ENCODE measurements at regions not wholly inside any gene's neighbourhood (a gene's known extent, or its start where the extent isn't known, plus 50 kb on each side); places are given as distances from the start of the nearest gene placed in this dataset.
"Not testable (repeated sequence)": the region's sequence is repeated elsewhere in the genome, so short reads cannot be mapped to it uniquely, and the experiment has no call there.

DNA sequence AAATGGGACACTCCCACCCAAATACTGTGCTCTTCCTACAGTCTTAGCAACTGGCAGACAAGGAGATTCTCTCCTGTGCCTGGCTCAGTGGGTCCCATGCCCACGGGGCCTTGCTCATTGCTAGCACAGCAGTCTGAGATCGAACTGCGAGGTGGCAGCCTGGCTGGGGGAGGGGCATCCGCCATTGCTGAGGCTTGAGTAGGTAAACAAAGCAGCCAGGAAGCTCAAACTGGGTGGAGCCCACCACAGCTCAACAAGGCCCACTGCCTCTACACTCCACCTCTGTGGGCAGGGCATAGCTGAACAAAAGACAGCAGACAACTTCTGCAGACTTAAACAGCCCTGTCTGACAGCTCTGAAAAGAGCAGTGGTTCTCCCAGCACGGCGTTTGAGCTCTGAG is 174.8 kb downstream of the COL12A1 start:
- H3K27me3 ChIP-seq (ENCODE audit: control insufficient read depth in 1 of 2, insufficient read depth in 2 of 2, low read length in 2 of 2); H3K4me1 ChIP-seq (ENCODE audit: insufficient read depth, low read length); DNase-seq (ENCODE audit: low spot score); H3K36me3 ChIP-seq (replicated peaks in 1 of 2; ENCODE audit: control insufficient read depth in 1 of 2, insufficient read depth in 2 of 2, low read length in 2 of 2); H4K20me1 ChIP-seq (ENCODE audit: insufficient read depth, low read length); intact Hi-C loops (cut with micrococcal nuclease; ENCODE audit: unreplicated experiment); FAIRE-seq; ATAC-seq; BruUV-seq (replicated peaks); H3K9ac ChIP-seq (ENCODE audit: insufficient read depth, low read depth, low read length); in situ Hi-C loops (cut with HindIII; ENCODE audit: extremely low pct_ligation_motif_present, low pct_unique_long_range_greater_than_20kb); H3K79me2 ChIP-seq (ENCODE audit: insufficient read depth, low read length); POLR2A ChIA-PET; H2AFZ ChIP-seq (ENCODE audit: low read length); H3K9me3 ChIP-seq (ENCODE audit: low read length); H3K4me3 ChIP-seq (replicated peaks in 1 of 3; ENCODE audit: insufficient read depth in 1 of 3, low read depth in 2 of 3, low read length in 3 of 3); H3K4me2 ChIP-seq (ENCODE audit: low read depth, low read length); CTCF ChIA-PET (ENCODE audit: low intra/inter-chr PET ratio, low total read pairs); H3K27ac ChIP-seq (ENCODE audit: extremely low read length, insufficient read depth, low read length): not testable (repeated sequence)
- WGBS (ENCODE audit: low lambda C conversion rate), result 0% methylated on average over 2 of the region's 6 CpGs
- TF ChIP-seq, protein P1, sequence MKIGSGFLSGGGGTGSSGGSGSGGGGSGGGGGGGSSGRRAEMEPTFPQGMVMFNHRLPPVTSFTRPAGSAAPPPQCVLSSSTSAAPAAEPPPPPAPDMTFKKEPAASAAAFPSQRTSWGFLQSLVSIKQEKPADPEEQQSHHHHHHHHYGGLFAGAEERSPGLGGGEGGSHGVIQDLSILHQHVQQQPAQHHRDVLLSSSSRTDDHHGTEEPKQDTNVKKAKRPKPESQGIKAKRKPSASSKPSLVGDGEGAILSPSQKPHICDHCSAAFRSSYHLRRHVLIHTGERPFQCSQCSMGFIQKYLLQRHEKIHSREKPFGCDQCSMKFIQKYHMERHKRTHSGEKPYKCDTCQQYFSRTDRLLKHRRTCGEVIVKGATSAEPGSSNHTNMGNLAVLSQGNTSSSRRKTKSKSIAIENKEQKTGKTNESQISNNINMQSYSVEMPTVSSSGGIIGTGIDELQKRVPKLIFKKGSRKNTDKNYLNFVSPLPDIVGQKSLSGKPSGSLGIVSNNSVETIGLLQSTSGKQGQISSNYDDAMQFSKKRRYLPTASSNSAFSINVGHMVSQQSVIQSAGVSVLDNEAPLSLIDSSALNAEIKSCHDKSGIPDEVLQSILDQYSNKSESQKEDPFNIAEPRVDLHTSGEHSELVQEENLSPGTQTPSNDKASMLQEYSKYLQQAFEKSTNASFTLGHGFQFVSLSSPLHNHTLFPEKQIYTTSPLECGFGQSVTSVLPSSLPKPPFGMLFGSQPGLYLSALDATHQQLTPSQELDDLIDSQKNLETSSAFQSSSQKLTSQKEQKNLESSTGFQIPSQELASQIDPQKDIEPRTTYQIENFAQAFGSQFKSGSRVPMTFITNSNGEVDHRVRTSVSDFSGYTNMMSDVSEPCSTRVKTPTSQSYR (CRISPR knock-in tag; IDR thresholded peaks at IDR 0.05; ENCODE audit: borderline replicate concordance), result peak; percentile 38; the same call in 1 of the 2 replicates

DNA sequence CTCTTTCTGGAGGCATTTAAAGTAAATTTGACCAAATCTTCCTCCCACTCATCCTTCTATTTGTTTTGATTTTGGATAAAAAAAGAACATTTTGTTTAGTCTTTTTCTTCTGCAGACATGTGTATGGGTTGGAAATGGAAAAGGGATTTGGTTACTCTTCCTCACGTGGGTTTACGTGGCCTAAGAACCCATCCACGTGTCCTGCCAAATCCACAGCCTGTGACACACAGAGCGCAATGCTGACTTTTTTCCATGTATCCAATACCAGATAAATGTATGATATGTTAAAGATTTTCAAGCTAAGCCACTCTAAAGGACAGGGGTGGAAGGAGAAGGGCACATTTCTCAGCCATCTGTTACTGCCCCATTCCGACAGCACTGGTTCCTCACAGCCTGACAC is 176.5 kb downstream of the COL12A1 start:
- H3K36me3 ChIP-seq (replicated peaks in 1 of 2; ENCODE audit: control insufficient read depth in 1 of 2, insufficient read depth in 2 of 2, low read length in 2 of 2), result no peaks in the 10 kb centered on the region
- H3K4me3 ChIP-seq (replicated peaks in 1 of 3; ENCODE audit: insufficient read depth in 1 of 3, low read depth in 2 of 3, low read length in 3 of 3), result no peak overlapping the region
- no peak for DNase-seq (ENCODE audit: low spot score)
- no peak for ATAC-seq
- no peaks in the 10 kb centered on the region for H3K27me3 ChIP-seq (ENCODE audit: control insufficient read depth in 1 of 2, insufficient read depth in 2 of 2, low read length in 2 of 2)
- H3K4me1 ChIP-seq (ENCODE audit: insufficient read depth, low read length), result no peaks in the 10 kb centered on the region
- no peaks in the 10 kb centered on the region for H3K79me2 ChIP-seq (ENCODE audit: insufficient read depth, low read length)
- TF ChIP-seq ZNF616 (CRISPR knock-in tag; IDR thresholded peaks at IDR 0.05; ENCODE audit: low read depth), result no peak
- TF ChIP-seq, protein P2, sequence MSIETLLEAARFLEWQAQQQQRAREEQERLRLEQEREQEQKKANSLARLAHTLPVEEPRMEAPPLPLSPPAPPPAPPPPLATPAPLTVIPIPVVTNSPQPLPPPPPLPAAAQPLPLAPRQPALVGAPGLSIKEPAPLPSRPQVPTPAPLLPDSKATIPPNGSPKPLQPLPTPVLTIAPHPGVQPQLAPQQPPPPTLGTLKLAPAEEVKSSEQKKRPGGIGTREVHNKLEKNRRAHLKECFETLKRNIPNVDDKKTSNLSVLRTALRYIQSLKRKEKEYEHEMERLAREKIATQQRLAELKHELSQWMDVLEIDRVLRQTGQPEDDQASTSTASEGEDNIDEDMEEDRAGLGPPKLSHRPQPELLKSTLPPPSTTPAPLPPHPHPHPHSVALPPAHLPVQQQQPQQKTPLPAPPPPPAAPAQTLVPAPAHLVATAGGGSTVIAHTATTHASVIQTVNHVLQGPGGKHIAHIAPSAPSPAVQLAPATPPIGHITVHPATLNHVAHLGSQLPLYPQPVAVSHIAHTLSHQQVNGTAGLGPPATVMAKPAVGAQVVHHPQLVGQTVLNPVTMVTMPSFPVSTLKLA (IDR thresholded peaks at IDR 0.05), result peak; percentile 96
- TF ChIP-seq, protein P3, sequence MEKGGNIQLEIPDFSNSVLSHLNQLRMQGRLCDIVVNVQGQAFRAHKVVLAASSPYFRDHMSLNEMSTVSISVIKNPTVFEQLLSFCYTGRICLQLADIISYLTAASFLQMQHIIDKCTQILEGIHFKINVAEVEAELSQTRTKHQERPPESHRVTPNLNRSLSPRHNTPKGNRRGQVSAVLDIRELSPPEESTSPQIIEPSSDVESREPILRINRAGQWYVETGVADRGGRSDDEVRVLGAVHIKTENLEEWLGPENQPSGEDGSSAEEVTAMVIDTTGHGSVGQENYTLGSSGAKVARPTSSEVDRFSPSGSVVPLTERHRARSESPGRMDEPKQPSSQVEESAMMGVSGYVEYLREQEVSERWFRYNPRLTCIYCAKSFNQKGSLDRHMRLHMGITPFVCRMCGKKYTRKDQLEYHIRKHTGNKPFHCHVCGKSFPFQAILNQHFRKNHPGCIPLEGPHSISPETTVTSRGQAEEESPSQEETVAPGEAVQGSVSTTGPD (CRISPR knock-in tag; IDR thresholded peaks at IDR 0.05), result no peak
- H3K4me2 ChIP-seq (ENCODE audit: low read depth, low read length), result no peak overlapping the region
- in situ Hi-C loops (cut with HindIII; ENCODE audit: extremely low pct_ligation_motif_present, low pct_unique_long_range_greater_than_20kb), result no loop called here
- intact Hi-C loops (cut with micrococcal nuclease; ENCODE audit: unreplicated experiment), result no loop called here
- ChIA-PET CTCF (ENCODE audit: low intra/inter-chr PET ratio, low total read pairs) (no interaction called here), POLR2A (no interaction called here)
- no peaks in the 10 kb centered on the region for H4K20me1 ChIP-seq (ENCODE audit: insufficient read depth, low read length)
- 4% methylated on average over 5 of the region's 5 CpGs for WGBS (ENCODE audit: low lambda C conversion rate)
- FAIRE-seq, result no peak
- no peak overlapping the region for H3K9ac ChIP-seq (ENCODE audit: insufficient read depth, low read depth, low read length)
- no peak overlapping the region for H2AFZ ChIP-seq (ENCODE audit: low read length)
- no TSS peak for BruUV-seq (replicated peaks)
- no peak overlapping the region for H3K27ac ChIP-seq (ENCODE audit: extremely low read length, insufficient read depth, low read length)
- H3K9me3 ChIP-seq (ENCODE audit: low read length), result no peaks in the 10 kb centered on the region

Data from HepG2 (cell line).